ENCODE measurements at regions not wholly inside any gene's neighbourhood (a gene's known extent, or its start where the extent isn't known, plus 50 kb on each side); places are given as distances from the start of the nearest gene placed in this dataset.

- H3K4ac ChIP-seq (ENCODE audit: low read depth, low read length): no peak overlapping the region
- no peak overlapping the region for H4K91ac ChIP-seq (ENCODE audit: low read depth, low read length)
- H2BK12ac ChIP-seq (ENCODE audit: low read length): no peak overlapping the region
- H3K4me3 ChIP-seq (ENCODE audit: low read depth, low read length): no peak overlapping the region
- no peak for DNase-seq
- no peak overlapping the region for H3K9ac ChIP-seq (ENCODE audit: low read length)
- no peaks in the 10 kb centered on the region for H3K79me1 ChIP-seq (ENCODE audit: low read length)
- H3K4me1 ChIP-seq (ENCODE audit: control insufficient read depth in 1 of 2, insufficient read depth in 2 of 2, low read length in 2 of 2): no peaks in the 10 kb centered on the region
- H4K8ac ChIP-seq (ENCODE audit: low read depth, low read length): no peak overlapping the region
- H3K4me2 ChIP-seq (ENCODE audit: low read length): no peak overlapping the region
- H3K27me3 ChIP-seq (ENCODE audit: insufficient read depth, low read length): no peaks in the 10 kb centered on the region
- H3K36me3 ChIP-seq (ENCODE audit: control insufficient read depth in 1 of 2, insufficient read depth in 2 of 2, low read length in 2 of 2): no peaks in the 10 kb centered on the region
- H2AFZ ChIP-seq (ENCODE audit: insufficient read depth, low read length, poor library complexity): no peak overlapping the region
- H3K79me2 ChIP-seq (ENCODE audit: control insufficient read depth, insufficient read depth, low read length, poor library complexity): no peaks in the 10 kb centered on the region
- no peak overlapping the region for H3K27ac ChIP-seq (ENCODE audit: low read depth, low read length)
- no CpG with 5 or more reads among the region's 1 CpG for WGBS (ENCODE audit: extremely low coverage, insufficient coverage, insufficient read length)
- no peak overlapping the region for H2BK5ac ChIP-seq (ENCODE audit: low read depth, low read length, poor library complexity)
- no peak overlapping the region for H3K23ac ChIP-seq (ENCODE audit: low read length)
- no peaks in the 10 kb centered on the region for H3K9me3 ChIP-seq (ENCODE audit: insufficient read depth, low read depth, low read length)
- H2AK5ac ChIP-seq (ENCODE audit: low read length): no peak overlapping the region
- H3K18ac ChIP-seq (ENCODE audit: low read length): no peak overlapping the region
- no peak overlapping the region for H2BK120ac ChIP-seq (ENCODE audit: insufficient read depth, low read length, poor library complexity)
- no peak overlapping the region for H4K12ac ChIP-seq (ENCODE audit: low read depth, low read length)
- no peak overlapping the region for H3K14ac ChIP-seq (ENCODE audit: low read length)
Measured at GRCh38 chr16:54798267-54798666, 132.4 kb upstream of the IRX5 start.

GRCh38 chr16:54796211-54796610, 134.5 kb upstream of the IRX5 start:
- Histone ChIP-seq H3K36me3 (ENCODE audit: control insufficient read depth in 1 of 2, insufficient read depth in 2 of 2, low read length in 2 of 2) (no peaks in the 10 kb centered on the region), H3K4me3 (ENCODE audit: low read depth, low read length) (no peak overlapping the region), H4K12ac (ENCODE audit: low read depth, low read length) (no peak overlapping the region), H3K23ac (ENCODE audit: low read length) (no peak overlapping the region), H2BK12ac (ENCODE audit: low read length) (no peak overlapping the region), H4K8ac (ENCODE audit: low read depth, low read length) (no peak overlapping the region), H3K18ac (ENCODE audit: low read length) (no peak overlapping the region), H3K4me2 (ENCODE audit: low read length) (no peak overlapping the region), H3K79me1 (ENCODE audit: low read length) (no peaks in the 10 kb centered on the region), H3K27me3 (ENCODE audit: insufficient read depth, low read length) (no peaks in the 10 kb centered on the region), H3K4ac (ENCODE audit: low read depth, low read length) (no peak overlapping the region), H2AFZ (ENCODE audit: insufficient read depth, low read length, poor library complexity) (no peak overlapping the region), H3K14ac (ENCODE audit: low read length) (no peak overlapping the region), H3K79me2 (ENCODE audit: control insufficient read depth, insufficient read depth, low read length, poor library complexity) (no peaks in the 10 kb centered on the region), H3K9ac (ENCODE audit: low read length) (no peak overlapping the region), H3K9me3 (ENCODE audit: insufficient read depth, low read depth, low read length) (no peaks in the 10 kb centered on the region), H2BK120ac (ENCODE audit: insufficient read depth, low read length, poor library complexity) (no peak overlapping the region), H2AK5ac (ENCODE audit: low read length) (no peak overlapping the region), H2BK5ac (ENCODE audit: low read depth, low read length, poor library complexity) (no peak overlapping the region), H3K27ac (ENCODE audit: low read depth, low read length) (no peak overlapping the region), H4K91ac (ENCODE audit: low read depth, low read length) (no peak overlapping the region), H3K4me1 (ENCODE audit: control insufficient read depth in 1 of 2, insufficient read depth in 2 of 2, low read length in 2 of 2) (no peaks in the 10 kb centered on the region)
- WGBS (ENCODE audit: extremely low coverage, insufficient coverage, insufficient read length): no CpG with 5 or more reads among the region's 5 CpGs
- DNase-seq: no peak

GRCh38 chr16:54792811-54793210, 137.9 kb upstream of the IRX5 start:
- Histone ChIP-seq H3K4ac (ENCODE audit: low read depth, low read length) (no peak overlapping the region), H2AK5ac (ENCODE audit: low read length) (no peak overlapping the region), H3K79me1 (ENCODE audit: low read length) (no peaks in the 10 kb centered on the region), H3K9ac (ENCODE audit: low read length) (no peak overlapping the region), H3K4me1 (ENCODE audit: control insufficient read depth in 1 of 2, insufficient read depth in 2 of 2, low read length in 2 of 2) (no peaks in the 10 kb centered on the region), H2AFZ (ENCODE audit: insufficient read depth, low read length, poor library complexity) (no peak overlapping the region), H4K8ac (ENCODE audit: low read depth, low read length) (no peak overlapping the region), H2BK120ac (ENCODE audit: insufficient read depth, low read length, poor library complexity) (no peak overlapping the region), H3K27me3 (ENCODE audit: insufficient read depth, low read length) (no peaks in the 10 kb centered on the region), H3K14ac (ENCODE audit: low read length) (no peak overlapping the region), H3K9me3 (ENCODE audit: insufficient read depth, low read depth, low read length) (no peaks in the 10 kb centered on the region), H3K36me3 (ENCODE audit: control insufficient read depth in 1 of 2, insufficient read depth in 2 of 2, low read length in 2 of 2) (no peaks in the 10 kb centered on the region), H3K4me3 (ENCODE audit: low read depth, low read length) (no peak overlapping the region), H2BK12ac (ENCODE audit: low read length) (no peak overlapping the region), H3K79me2 (ENCODE audit: control insufficient read depth, insufficient read depth, low read length, poor library complexity) (no peaks in the 10 kb centered on the region), H3K18ac (ENCODE audit: low read length) (no peak overlapping the region), H4K91ac (ENCODE audit: low read depth, low read length) (no peak overlapping the region), H3K4me2 (ENCODE audit: low read length) (no peak overlapping the region), H3K23ac (ENCODE audit: low read length) (no peak overlapping the region), H4K12ac (ENCODE audit: low read depth, low read length) (no peak overlapping the region), H3K27ac (ENCODE audit: low read depth, low read length) (no peak overlapping the region), H2BK5ac (ENCODE audit: low read depth, low read length, poor library complexity) (no peak overlapping the region)
- no CpG with 5 or more reads among the region's 2 CpGs for WGBS (ENCODE audit: extremely low coverage, insufficient coverage, insufficient read length)
- DNase-seq: no peak

GRCh38 chr16:54787045-54787444, 143.6 kb upstream of the IRX5 start:
- no peak for DNase-seq
- Histone ChIP-seq H2BK120ac (ENCODE audit: insufficient read depth, low read length, poor library complexity) (no peak overlapping the region), H3K9me3 (ENCODE audit: insufficient read depth, low read depth, low read length) (no peaks in the 10 kb centered on the region), H3K14ac (ENCODE audit: low read length) (no peak overlapping the region), H3K4me1 (ENCODE audit: control insufficient read depth in 1 of 2, insufficient read depth in 2 of 2, low read length in 2 of 2) (no peaks in the 10 kb centered on the region), H2AK5ac (ENCODE audit: low read length) (no peak overlapping the region), H3K4ac (ENCODE audit: low read depth, low read length) (no peak overlapping the region), H3K4me3 (ENCODE audit: low read depth, low read length) (no peak overlapping the region), H3K27ac (ENCODE audit: low read depth, low read length) (no peak overlapping the region), H2AFZ (ENCODE audit: insufficient read depth, low read length, poor library complexity) (no peak overlapping the region), H4K91ac (ENCODE audit: low read depth, low read length) (no peak overlapping the region), H3K79me1 (ENCODE audit: low read length) (no peaks in the 10 kb centered on the region), H4K8ac (ENCODE audit: low read depth, low read length) (no peak overlapping the region), H2BK12ac (ENCODE audit: low read length) (no peak overlapping the region), H3K27me3 (ENCODE audit: insufficient read depth, low read length) (no peaks in the 10 kb centered on the region), H2BK5ac (ENCODE audit: low read depth, low read length, poor library complexity) (no peak overlapping the region), H3K23ac (ENCODE audit: low read length) (no peak overlapping the region), H3K79me2 (ENCODE audit: control insufficient read depth, insufficient read depth, low read length, poor library complexity) (no peaks in the 10 kb centered on the region), H3K18ac (ENCODE audit: low read length) (no peak overlapping the region), H3K9ac (ENCODE audit: low read length) (no peak overlapping the region), H3K36me3 (ENCODE audit: control insufficient read depth in 1 of 2, insufficient read depth in 2 of 2, low read length in 2 of 2) (no peaks in the 10 kb centered on the region), H3K4me2 (ENCODE audit: low read length) (no peak overlapping the region), H4K12ac (ENCODE audit: low read depth, low read length) (no peak overlapping the region)
- WGBS (ENCODE audit: extremely low coverage, insufficient coverage, insufficient read length): no CpG with 5 or more reads among the region's 1 CpG

Measured in trophoblast cell (in vitro differentiated cells and primary cell).